ENCODE measurements at regions not wholly inside any gene's neighbourhood (a gene's known extent, or its start where the extent isn't known, plus 50 kb on each side); places are given as distances from the start of the nearest gene placed in this dataset.

DNA sequence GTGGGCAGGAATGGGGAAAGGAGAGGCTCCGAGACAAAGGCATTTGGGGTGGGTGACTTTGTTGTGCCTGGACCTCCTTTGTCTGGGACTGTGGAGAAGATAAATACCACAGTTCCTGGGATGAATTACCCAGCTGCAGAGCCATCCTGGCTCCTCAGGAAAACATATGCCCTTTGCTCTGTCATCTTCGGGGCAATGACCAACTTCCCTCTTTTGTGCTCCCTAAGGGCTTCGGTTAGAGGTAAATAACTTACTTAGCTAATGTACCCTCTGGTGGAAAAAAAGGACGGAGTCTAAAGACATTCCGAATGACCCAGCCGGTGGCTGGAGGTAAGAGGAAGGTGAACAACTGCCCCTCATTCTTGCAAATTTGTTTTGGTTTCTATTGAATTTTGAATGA lies 345.7 kb downstream of the GATA3 start:
- Histone ChIP-seq H3K4me3 (no peak overlapping the region), H3K4me1 (no peaks in the 10 kb centered on the region), H3K27ac (no peak overlapping the region), H3K36me3 (no peaks in the 10 kb centered on the region), H3K27me3 (no peaks in the 10 kb centered on the region), H3K9me3 (no peaks in the 10 kb centered on the region)
- TF ChIP-seq, protein P1, sequence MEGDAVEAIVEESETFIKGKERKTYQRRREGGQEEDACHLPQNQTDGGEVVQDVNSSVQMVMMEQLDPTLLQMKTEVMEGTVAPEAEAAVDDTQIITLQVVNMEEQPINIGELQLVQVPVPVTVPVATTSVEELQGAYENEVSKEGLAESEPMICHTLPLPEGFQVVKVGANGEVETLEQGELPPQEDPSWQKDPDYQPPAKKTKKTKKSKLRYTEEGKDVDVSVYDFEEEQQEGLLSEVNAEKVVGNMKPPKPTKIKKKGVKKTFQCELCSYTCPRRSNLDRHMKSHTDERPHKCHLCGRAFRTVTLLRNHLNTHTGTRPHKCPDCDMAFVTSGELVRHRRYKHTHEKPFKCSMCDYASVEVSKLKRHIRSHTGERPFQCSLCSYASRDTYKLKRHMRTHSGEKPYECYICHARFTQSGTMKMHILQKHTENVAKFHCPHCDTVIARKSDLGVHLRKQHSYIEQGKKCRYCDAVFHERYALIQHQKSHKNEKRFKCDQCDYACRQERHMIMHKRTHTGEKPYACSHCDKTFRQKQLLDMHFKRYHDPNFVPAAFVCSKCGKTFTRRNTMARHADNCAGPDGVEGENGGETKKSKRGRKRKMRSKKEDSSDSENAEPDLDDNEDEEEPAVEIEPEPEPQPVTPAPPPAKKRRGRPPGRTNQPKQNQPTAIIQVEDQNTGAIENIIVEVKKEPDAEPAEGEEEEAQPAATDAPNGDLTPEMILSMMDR (IDR thresholded peaks at IDR 0.05): no peak
- TF ChIP-seq POLR2A (IDR thresholded peaks at IDR 0.05): no peak
- no peak for TF ChIP-seq POLR2AphosphoS5 (IDR thresholded peaks at IDR 0.05; ENCODE audit: insufficient read depth in 1 of 2, low read depth in 1 of 2)
- intact Hi-C loops (cut with DNase I): no loop called here
- no peak for DNase-seq (ENCODE audit: extremely low spot score in 2 of 2)

DNA sequence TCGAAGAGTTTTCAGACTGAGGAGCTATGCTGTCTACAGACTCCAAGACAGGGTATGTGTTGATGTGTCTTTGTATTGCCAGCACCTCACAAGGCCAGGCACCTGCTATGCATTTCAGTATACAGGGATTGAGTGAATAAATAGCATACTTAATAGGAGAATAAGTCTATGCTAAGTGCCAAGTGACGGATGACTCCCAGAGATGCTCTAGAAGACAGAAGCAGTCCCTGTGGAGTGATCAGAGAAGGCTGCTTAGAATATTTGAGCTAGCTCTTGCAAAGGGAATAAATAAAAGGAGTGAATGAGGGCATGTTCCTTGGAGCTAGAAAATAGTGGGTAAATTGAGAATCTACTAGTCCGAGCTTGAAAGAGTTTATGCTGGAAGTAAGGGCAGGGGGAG lies 346.4 kb downstream of the GATA3 start:
- TF ChIP-seq, protein P1 (IDR thresholded peaks at IDR 0.05): no peak
- Histone ChIP-seq H3K4me3 (no peak overlapping the region), H3K27me3 (no peaks in the 10 kb centered on the region), H3K27ac (no peak overlapping the region), H3K9me3 (no peaks in the 10 kb centered on the region), H3K36me3 (no peaks in the 10 kb centered on the region), H3K4me1 (no peaks in the 10 kb centered on the region)
- intact Hi-C loops (cut with DNase I): no loop called here
- DNase-seq (ENCODE audit: extremely low spot score in 2 of 2): no peak

DNA sequence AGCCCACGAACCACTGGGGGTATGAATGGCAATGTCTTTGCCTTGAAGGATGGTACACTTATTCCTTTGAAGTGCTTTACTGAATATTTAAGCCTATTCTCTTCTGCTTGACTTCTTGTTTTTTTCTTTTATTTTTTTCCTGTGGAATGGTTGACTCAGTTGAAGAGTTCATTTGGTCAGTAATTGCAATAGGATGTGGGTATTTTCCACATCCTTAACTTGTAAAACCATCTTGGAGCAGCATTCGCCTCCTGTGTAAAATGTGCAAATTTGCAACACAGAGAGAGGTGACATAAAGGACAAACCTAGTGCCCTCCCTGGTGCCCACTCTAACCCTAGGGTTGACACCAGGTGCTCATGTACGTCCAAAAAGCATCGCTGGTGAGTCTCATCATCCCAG lies 347.0 kb downstream of the GATA3 start:
- no peaks in the 10 kb centered on the region for H3K36me3 ChIP-seq
- TF ChIP-seq, protein P1 (IDR thresholded peaks at IDR 0.05): no peak
- TF ChIP-seq POLR2A (IDR thresholded peaks at IDR 0.05) (no peak), POLR2AphosphoS5 (IDR thresholded peaks at IDR 0.05; ENCODE audit: insufficient read depth in 1 of 2, low read depth in 1 of 2) (no peak)
- intact Hi-C loops (cut with DNase I): no loop called here
- no peaks in the 10 kb centered on the region for H3K4me1 ChIP-seq
- no peak overlapping the region for H3K27ac ChIP-seq
- no peaks in the 10 kb centered on the region for H3K9me3 ChIP-seq
- no peaks in the 10 kb centered on the region for H3K27me3 ChIP-seq
- DNase-seq (ENCODE audit: extremely low spot score in 2 of 2): no peak
- no peak overlapping the region for H3K4me3 ChIP-seq

DNA sequence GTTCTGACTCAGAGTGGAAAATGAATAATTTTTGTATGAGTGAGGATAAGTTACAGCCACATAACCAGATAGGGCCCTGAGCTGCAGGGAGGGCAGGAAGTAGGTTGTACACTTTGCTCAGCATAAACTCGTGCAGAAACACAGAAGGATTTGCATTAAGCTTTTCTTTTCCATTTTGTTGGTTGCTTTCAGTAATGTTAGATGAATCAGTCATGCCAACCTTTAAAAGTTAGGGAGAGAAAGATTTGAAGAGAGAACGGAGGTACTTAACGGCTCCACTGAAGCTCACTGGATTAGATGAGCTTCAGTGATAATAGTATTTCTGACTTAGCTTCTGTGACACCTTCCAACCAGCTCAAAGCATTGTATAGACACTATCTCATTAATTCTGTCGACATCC lies 348.1 kb downstream of the GATA3 start:
- Histone ChIP-seq H3K27ac (no peak overlapping the region), H3K4me1 (no peaks in the 10 kb centered on the region), H3K9me3 (no peaks in the 10 kb centered on the region), H3K36me3 (no peaks in the 10 kb centered on the region), H3K4me3 (no peak overlapping the region), H3K27me3 (no peaks in the 10 kb centered on the region)
- TF ChIP-seq, protein P1 (IDR thresholded peaks at IDR 0.05): no peak
- TF ChIP-seq POLR2A (IDR thresholded peaks at IDR 0.05): no peak
- no peak for TF ChIP-seq POLR2AphosphoS5 (IDR thresholded peaks at IDR 0.05; ENCODE audit: insufficient read depth in 1 of 2, low read depth in 1 of 2)
- intact Hi-C loops (cut with DNase I): no loop called here
- DNase-seq (ENCODE audit: extremely low spot score in 2 of 2): no peak

DNA sequence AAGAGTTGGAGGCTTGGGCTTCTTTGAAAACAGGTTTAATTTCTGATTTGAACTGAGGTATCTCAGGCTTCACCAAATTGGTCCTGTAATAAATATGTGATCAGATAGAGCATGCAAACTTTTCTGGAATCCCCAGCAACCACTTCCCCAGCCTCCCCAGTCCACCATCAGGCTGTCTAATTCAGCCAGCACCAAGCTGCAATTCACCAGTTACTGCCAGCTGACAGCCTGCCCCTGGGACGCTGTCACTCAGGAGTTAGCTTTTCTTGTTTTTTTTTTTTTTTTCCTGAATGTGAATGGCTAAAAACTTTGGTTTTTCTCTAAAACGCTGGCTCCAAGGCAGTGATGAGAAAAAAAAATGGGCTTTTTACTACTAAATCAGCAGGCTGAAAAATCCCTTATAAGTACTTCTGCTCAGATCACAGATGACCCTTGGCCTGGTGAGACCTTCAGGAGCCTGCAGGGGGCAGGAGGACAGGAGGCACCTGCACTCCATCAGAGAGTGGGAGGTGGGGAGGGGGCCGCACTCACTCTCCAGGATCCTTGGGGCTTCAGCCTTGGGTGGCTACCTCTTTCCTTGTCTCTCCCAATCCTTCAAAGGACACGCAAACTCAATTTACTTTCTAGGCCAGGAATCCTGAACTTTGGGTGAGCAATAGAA lies 349.4 kb downstream of the GATA3 start:
- intact Hi-C loops (cut with DNase I): no loop called here
- no peak overlapping the region for H3K4me3 ChIP-seq
- H3K4me1 ChIP-seq: no peaks in the 10 kb centered on the region
- H3K27me3 ChIP-seq: no peaks in the 10 kb centered on the region
- no peaks in the 10 kb centered on the region for H3K36me3 ChIP-seq
- no peak overlapping the region for H3K27ac ChIP-seq
- TF ChIP-seq, protein P1 (IDR thresholded peaks at IDR 0.05): no peak
- TF ChIP-seq POLR2A (IDR thresholded peaks at IDR 0.05) (no peak), POLR2AphosphoS5 (IDR thresholded peaks at IDR 0.05; ENCODE audit: insufficient read depth in 1 of 2, low read depth in 1 of 2) (no peak)
- no peak for DNase-seq (ENCODE audit: extremely low spot score in 2 of 2)
- H3K9me3 ChIP-seq: no peaks in the 10 kb centered on the region
